NT2/D1 (cell line): ENCODE measurements at regions not wholly inside any gene's neighbourhood (a gene's known extent, or its start where the extent isn't known, plus 50 kb on each side); places are given as distances from the start of the nearest gene placed in this dataset.

Source experiments
- SUZ12 ChIP-seq: IDR thresholded peaks from 2 replicates; pipeline ENCODE4 v1.6.1; 2011; ENCODE audit not compliant: insufficient read length, insufficient read depth; ENCODE audit errors: extremely low read depth
- YY1 ChIP-seq: IDR thresholded peaks from 2 replicates; pipeline ENCODE4 v1.6.1; 2011; ENCODE audit not compliant: insufficient read length, insufficient read depth

DNA sequence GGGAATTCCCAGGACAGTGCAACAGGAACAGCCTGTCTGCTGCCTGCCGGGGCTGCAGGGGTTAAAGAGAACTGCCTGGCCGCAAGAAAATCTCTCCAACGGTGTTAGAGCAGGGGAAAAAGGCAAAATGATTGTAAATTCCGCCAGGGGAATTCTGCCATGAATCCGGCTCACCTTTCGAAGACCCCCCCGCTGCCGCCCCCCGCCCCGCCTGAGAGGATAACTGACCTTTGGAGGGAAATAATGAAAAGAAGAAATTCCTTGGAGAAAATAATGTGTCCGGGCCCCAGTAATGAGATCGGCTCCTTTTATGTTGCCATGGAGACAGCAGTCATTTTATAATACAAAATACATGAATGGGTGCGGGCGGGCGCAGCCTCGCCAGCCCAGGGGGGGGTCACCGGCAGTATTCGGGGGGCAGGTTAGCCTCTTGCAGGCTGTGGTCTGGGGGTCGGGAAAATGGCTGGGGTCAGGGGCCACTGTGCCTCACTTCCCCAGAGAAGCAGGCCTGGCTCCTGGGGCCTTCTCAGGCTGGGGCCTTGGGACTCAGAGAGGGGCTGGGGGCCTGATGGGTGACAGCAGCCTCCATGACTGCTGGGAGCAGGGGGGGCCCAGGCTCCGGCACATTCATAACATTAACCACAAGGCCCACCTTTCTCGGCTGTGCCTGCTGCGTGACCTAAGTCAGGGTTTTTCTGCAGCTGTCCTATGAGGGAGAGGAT is 228.1 kb downstream of the MN1 start:
- TF ChIP-seq YY1 (no peak), SUZ12 (no peak)
